ENCODE measurements at regions not wholly inside any gene's neighbourhood (a gene's known extent, or its start where the extent isn't known, plus 50 kb on each side); places are given as distances from the start of the nearest gene placed in this dataset.

DNA sequence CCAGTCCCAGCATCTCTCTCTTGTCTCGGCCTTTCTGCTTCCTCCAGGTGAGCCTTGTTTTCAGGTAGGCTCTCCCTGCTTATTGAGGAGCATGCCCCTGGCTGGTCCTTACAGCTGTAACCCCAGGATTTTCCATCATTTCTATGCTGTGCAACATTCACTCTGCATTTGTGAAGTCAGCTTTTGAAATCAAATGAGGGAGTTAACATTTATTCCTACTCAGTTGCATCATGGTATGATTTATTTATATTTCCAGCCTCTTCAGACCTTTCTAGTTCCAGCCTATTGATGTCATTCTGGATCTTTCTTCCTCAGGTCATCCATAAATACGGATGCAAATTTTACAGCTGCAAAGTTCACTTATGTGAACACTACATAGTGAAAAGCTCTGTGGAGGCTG lies 755.6 kb downstream of the TYW1 start:
- no peak for DNase-seq (ENCODE audit: low read depth in 2 of 2, low spot score in 1 of 2)

DNA sequence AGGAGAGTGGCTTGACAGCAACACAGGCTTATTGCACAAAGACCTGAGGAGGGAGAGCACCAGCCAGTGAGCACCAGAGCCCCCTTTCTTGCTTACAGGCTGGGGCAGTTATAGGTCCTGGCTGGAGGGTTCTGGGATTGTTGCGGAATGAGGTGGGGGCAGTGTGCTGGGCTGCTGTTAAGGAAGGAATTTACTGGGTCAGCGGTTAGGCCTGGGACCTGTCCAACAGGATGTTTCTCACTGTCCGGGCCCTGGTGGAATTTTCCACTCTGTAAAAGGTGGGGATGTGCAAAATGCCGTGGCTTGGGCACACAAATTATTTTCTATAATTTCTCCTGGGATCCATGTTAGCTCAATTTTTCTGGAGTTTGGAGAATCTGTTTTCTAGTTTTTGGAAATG lies 757.3 kb downstream of the TYW1 start:
- no peak for DNase-seq (ENCODE audit: low read depth in 2 of 2, low spot score in 1 of 2)

DNA sequence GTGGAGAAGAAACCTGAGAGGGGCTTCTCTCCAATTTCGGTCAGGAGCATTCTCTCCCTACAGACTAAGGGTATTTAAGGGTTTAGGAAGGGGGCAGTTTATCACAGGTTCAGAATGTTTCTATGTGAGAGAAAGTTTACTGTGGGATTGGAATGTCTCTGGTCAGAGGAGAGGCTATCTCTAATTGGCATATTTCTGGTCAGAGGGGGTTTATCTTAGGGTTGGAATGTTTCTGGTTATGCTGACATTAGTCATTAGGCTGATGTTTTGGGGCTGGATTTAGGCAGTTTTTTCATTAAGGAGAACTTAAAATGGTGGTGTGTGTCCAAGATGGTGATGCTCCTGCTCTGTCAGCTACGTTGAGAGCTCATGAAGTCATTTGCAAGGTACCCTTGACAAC lies 758.0 kb downstream of the TYW1 start:
- no peak for DNase-seq (ENCODE audit: low read depth in 2 of 2, low spot score in 1 of 2)

DNA sequence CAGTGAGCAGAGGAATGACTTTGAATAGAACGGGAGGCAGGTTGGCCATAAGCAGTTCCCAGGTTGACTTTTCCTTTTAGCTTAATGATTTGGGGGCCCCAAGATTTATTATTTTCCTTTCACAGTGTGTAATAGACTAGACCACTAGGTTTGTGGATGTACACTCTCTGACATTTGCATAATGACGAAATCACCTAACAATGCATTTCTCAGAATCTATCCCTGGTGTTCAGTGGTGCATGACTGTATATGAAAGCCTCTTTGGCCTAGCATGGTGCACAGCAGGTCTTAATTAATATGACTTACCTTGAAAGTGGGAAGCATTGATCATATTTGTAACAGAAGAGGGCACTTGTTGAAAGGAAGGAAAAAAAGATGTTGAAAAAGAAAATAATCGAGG lies 761.9 kb downstream of the TYW1 start:
- no peak for DNase-seq (ENCODE audit: low read depth in 2 of 2, low spot score in 1 of 2)

DNA sequence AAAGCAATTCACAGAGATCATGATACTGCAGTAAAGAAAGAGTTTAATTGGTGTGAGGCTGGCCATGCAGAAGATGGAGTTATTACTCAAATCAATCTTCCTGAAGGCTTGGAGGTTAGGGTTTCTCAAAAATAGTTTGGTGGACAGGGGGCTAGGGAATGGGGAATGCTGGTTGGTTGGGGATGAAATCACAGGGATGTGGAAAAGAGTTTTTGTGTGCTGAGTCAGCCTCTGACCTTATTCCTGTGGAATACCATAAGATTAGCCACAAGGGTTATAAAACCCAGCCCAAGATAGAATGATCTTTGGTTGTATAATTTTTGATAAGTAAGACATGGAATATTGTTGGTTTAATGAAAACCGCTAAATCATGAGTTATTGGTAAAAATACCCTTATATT lies 764.3 kb downstream of the TYW1 start:
- no peak for DNase-seq (ENCODE audit: low read depth in 2 of 2, low spot score in 1 of 2)

DNA sequence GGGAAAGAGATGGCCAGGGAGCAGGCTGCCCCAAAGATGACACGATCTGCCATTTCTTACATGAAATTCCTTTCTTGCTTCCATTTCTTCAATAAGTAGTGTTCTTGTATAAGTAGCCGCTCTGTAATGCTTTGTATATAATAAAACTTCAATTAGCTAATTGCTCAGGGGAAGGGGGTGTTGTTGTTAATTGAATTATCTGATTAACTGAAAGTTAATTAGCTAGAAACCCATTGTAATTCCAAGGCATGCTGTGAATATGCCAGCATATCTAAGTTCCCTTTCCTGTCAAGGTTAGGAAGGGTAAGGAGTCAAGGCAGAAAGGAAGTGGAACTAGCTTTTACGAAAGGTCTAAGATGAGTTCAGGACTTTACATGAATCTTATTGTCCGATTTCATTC lies 765.9 kb downstream of the TYW1 start:
- DNase-seq (ENCODE audit: low read depth in 2 of 2, low spot score in 1 of 2) = no peak

DNA sequence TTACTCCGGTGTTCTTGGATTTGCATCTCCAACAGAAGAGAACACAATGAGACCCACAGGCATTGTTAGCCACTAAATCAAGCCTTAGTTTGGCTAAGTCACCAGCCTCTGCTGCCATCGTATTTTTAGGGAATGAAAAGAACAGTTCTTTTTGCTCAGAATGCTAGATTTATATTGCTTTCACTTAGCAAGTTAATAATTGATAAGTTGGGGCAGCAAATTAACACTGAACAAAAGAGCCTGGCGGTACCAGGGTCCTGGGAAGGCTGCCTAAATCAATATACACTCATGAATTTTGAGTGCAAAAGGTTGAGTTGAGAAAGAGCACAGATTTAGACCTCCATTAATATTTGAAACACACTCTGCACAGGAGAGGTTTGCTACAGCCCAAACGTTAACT lies 767.7 kb downstream of the TYW1 start:
- no peak for DNase-seq (ENCODE audit: low read depth in 2 of 2, low spot score in 1 of 2)

DNA sequence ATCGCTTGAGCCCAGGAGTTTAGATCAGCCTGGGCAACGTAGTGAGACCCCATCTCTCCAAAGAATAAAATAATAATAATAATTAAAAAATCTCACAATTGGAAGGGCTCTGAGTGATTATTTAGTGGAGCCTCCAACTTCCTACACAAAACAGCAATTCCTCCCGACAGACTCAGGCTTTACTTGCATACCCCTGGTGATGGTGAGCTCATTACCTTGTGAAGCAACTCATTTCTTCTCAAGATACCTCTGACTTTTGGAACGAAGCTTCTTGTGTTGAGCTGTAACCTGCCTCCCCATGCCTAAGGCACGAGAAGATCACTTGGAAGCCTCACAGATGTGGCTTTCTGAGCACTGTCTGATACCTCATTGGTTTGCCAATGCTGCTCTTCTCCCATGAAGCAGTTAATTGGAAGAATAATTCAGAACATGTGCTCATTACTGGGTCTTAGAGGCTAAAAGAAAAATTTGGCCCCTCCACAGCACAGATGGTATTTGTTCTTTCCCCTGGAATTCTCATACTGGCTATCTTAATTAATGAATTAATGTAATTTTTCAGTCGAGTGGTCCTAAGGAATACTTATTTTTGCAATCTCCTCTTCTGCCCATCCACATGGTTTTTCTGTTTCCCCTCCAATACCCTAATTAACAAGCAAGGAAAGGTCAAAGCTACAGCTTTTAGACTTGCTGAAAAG lies 769.0 kb downstream of the TYW1 start:
- no peak for DNase-seq (ENCODE audit: low read depth in 2 of 2, low spot score in 1 of 2)

DNA sequence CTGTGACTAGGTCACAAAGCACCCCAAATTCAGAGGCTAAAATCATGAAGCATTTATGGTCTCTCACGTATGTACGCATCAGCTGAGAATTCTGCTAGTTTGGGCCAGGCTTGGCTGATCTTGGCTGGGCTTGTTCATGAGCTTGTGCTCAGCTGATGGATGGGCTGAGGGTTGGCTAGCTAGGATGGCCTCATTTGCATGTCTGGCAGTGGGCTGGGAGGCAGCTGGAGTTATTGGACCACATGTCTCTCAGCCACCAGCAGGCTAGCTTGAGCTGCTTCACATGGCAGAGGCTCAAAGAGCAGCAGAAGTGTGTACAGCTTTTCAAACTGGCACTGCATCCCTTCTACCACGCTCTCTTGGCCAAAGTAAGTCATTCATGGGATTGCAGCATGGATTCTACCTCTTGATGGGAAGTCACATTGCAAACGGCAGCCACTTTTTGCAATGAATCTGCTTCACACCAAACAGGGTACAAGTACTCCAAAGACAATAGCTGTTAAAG lies 770.3 kb downstream of the TYW1 start:
- no peak for DNase-seq (ENCODE audit: low read depth in 2 of 2, low spot score in 1 of 2)

DNA sequence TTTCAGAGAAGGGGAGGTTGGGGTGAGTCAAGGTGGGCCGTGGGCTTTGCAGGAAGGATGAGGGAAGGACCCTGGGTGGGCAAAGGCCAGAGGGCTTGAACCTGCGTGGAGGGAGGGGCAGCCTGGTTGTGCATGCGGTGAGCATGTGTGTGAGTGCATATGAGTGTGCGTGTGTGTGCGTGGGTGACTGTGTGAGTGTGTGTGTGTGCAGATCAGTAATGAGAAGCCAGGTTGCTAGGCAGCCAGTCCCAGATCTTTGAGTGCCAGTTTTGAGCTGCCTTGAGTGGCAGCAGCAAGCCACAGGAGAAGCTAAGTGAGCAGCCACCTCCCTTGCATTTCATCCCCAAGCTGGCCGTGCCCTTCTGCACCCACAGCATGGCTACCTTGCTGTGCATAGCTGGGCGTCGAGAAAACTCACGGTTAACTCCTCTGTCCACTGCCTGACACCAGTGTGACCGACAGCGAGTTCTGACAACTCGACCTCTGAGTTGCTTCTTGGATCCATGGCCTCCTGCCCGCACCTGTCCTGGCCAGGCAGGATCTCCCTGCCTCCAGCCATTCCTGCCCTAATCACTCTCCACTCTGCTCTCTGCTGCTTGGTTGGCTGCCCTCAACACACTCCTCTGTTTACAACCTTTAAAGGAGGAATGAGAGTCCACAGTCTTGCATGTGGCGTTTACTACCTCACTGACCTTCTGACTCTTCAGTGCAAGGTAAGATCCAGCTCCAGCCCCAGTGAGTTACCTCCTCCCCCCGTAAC lies 775.4 kb downstream of the TYW1 start:
- DNase-seq (ENCODE audit: low read depth in 2 of 2, low spot score in 1 of 2) = no peak

DNA sequence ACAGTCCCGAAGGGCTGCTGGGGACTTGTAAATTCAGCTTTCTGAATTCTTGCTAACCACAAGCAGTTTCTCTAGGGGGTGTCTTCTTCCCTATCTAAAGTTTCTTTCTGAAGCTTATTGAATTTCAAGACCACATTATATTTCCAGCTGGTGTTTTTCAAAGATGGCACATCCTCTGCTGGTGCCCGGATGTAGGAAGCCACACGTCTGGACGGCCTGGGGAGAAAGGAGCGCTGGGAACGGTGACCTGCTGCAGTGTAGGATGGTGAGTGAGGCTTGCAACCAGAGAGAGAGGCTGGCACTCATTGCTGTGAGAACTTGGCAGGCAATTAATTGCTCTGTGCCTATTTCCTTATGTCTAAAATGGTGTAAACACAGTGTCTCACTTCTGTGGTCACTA lies 776.4 kb downstream of the TYW1 start:
- no peak for DNase-seq (ENCODE audit: low read depth in 2 of 2, low spot score in 1 of 2)

DNA sequence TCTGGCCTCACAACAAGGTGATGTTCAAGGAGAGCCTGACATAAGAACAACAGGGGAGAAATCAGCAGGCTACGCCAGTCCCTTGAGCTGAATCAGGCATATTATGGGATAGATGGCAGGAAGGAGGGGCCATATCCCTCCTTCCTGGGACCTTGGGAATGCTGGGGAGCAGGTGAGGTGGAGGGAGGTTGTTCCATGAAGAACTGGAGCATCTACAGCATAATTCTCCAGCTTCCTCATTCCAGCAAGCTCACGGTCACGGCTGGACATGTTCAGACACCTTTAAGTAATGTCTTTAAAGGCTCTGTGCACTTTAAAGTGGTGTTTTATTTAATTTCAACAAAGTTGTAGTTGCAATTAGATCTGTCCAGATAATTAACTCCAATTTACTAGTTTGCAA lies 780.5 kb downstream of the TYW1 start:
- no peak for DNase-seq (ENCODE audit: low read depth in 2 of 2, low spot score in 1 of 2)

DNA sequence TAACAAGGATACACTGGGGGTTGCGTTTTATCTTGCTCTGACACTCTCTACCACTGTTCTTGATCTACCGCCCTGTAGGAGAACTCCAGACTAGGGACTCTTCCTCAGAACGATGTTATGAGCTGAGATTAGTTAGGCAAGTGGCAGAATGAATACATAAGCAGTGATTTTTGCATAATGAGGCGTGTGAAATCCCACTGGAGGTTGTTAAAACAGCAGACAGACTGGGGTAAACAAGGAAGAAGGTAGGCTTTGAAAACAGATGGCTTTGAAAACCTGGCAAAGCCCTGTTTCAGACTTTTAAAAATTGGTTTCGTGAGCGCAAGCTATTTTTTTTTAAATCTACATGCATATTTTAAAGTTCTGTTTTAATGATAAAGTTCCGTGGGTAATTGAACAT lies 785.2 kb downstream of the TYW1 start:
- no peak for DNase-seq (ENCODE audit: low read depth in 2 of 2, low spot score in 1 of 2)

DNA sequence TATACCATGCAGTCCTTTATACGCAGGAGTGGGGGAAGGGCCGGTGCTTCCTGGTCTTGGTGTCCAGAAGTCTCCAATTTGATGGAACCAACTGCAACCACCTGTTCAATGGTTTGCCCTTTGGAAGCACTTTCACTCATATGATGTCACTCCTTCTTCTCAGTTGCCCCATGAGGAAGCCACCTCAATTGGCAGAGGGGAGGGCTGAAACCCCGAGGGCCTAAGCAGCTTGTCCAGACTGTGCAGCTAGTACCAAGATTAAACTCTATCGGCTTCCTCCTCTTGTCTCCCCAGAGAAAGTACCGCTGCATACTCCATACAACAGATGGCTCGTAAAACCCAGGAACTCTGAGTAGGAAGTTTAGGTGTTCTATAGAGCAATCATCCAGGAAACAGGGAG lies 789.4 kb downstream of the TYW1 start:
- DNase-seq (ENCODE audit: low read depth in 2 of 2, low spot score in 1 of 2) = no peak

DNA sequence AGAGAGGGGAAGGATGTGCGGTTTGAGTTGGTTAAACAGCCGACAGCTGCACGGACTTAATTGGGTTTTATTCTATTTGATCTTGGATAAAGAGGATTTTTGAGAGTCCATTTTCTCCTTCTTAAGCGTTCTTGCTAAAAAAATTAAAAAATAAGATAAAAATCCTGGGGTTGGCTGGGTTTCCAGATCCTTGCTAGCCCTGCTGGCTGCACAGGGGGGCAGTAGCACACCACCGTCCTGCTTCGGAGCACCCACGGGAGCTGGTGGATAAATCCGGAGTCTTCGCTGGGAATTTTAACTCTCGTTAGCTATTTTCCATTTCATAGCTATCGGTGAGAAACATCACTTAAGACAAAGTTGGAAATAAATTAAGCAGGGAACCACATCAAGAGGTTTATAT lies 792.0 kb downstream of the TYW1 start:
- no peak for DNase-seq (ENCODE audit: low read depth in 2 of 2, low spot score in 1 of 2)

DNA sequence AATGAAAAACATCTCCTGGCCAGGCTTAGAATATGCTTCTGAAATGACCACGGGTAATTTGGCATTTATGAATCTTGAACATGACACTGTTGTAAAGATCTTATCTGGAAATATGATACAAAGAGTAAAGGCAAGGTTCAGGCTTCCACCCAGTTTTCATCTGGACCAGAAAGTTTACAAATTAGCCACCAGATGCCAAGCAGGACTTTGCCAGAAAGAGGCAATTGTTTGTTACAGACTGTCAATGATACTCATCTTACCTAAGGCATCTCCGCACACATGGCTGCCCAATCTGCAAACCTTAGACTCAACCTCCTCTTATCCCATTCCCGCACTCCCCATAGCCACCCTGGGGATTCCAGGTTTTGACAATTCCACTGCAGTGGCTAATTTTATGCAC lies 795.3 kb downstream of the TYW1 start:
- no peak for DNase-seq (ENCODE audit: low read depth in 2 of 2, low spot score in 1 of 2)

DNA sequence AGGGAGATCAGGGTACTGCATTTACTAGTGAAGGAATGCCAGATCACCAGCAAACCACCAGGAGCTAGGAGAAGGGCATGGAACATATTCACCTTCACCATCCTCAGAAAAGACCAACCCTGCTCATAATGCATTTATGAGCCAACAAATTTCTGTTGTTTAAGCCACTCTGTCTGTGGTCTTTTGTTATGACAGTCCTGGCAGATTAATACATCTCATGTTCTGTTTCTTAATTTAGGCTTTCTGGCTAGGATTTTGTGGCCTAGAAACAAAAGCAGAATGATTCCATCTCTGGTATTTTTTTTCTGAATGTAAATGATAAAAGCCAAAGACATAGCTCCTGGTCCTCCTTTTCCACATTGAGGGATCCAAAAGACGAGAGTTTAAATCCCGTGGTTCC lies 797.9 kb downstream of the TYW1 start:
- DNase-seq (ENCODE audit: low read depth in 2 of 2, low spot score in 1 of 2) = no peak

DNA sequence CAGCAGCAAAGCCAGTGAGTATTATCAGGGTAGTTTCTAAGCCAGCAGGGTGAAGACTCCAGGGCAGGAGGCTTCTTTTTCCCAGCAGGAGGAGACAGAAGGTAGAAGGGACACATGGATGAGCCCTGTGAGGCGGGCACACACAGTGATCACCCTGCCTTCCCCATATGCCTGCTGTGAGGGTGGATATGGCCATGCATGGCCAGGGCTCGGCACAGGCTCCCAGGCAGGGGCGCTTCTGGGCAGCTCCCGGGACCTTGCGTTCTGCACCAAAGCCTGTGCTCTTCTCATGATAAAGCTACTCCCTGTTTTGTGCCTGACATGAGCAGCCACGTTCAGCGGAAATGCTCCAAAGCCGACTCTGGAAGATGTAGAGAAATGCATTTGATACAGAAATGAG lies 807.2 kb downstream of the TYW1 start:
- DNase-seq (ENCODE audit: low read depth in 2 of 2, low spot score in 1 of 2) = no peak

DNA sequence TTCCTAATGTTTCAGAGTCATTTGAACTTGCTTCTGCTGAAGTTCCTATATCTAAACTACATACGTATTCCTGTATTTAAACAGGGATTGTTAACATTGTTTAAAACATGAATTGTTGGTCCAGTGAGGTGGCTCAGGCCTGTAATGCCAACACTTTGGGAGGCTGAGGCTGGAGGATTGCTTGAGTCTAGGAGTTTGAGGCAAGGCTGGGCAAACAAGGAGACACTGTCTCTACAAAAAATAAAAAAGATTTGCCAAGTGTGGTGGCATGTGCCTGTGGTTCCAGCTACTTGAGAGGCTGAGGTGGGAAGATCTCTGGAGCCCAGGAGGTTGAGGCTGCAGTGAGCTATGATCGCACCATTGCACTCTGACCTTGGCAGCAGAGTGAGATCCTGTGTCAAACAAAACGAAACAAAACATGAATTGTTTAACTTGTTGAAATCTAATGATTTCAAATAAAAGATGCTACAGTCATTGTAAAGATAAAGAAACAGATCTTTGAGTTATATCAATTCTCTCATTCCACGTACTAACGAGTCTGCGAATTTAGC lies 809.4 kb downstream of the TYW1 start:
- no peak for DNase-seq (ENCODE audit: low read depth in 2 of 2, low spot score in 1 of 2)

DNA sequence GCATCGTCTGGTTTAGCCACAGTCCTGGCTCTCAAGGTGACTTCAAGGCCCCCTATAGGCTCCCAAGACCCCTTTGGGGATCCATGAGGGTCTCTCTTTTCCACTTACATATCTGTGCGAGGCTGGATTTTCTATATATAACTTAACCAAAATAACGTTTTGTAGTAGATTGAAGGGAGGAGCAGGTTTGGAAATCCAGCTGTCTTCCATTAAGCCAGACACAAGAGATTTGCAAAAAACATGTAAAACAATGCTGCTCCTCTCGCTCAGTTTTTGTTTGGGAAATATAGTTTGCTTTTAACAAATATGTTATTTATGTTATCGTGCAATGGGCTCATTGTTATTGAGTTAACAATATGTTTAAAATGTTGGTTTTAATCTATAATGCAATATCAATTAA lies 811.2 kb downstream of the TYW1 start:
- no peak for DNase-seq (ENCODE audit: low read depth in 2 of 2, low spot score in 1 of 2)

DNA sequence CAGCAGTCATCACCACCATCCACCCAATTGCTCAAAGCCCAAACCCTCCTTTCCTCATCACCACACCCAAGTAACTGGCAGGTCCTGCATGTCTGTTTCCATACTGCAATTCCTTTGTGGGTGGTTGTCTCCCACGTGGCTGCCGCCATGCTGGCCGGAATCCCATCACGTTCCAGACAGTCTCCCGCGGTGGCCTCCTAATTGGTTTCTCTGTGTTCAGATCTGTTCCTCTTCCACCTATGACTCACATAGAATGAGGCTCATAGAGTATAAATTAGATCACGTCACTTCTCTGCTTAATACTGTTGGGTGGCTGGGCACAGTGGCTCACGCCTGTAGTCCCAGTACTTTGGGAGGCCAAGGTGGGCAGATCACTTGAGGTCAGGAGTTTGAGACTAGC lies 813.0 kb downstream of the TYW1 start:
- DNase-seq (ENCODE audit: low read depth in 2 of 2, low spot score in 1 of 2) = no peak

DNA sequence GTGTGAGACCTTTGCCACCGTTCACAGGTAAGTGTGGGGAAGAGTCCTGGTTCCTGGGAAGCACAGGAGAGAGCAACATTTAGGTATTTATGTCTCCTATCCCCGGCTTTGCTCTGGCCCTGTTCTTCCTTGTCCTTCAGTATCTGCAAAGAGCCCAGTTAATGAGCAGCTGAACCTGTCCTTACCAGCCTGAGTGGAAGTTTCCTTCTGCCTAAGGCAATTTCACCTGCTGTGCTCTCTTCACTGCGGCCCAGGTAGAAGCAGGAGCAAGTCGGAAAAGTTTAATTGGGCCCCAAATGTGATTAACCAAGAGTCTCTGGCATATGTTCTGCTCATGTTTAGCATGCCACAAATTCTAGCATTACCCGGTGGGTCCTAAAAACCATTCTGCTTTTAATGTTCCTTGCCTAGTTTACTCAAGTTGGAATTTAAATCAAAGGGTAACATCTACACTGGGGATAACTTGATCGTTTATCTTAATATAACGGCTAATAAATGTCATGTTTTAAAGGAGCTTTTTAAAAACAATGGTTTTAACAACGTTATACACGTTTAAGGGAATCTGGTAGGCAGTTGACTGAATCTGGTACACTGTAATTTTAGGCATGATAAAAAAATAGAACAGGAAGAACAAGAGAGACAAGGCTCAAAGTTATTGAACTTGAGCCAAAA lies 817.1 kb downstream of the TYW1 start:
- DNase-seq (ENCODE audit: low read depth in 2 of 2, low spot score in 1 of 2) = no peak
